Sigmoid colon (tissue), 4 donors: ENCODE measurements at regions not wholly inside any gene's neighbourhood (a gene's known extent, or its start where the extent isn't known, plus 50 kb on each side); places are given as distances from the start of the nearest gene placed in this dataset.

Experiments
- EP300 ChIP-seq, 4 donors: sonication (generic); formaldehyde crosslinking; IDR thresholded peaks; one replicate each; pipeline ENCODE4 v1.6.1; 2017; ENCODE audit warnings: antibody characterized with exemption in 4 of 4
- POLR2A ChIP-seq, 2 donors: fragments of 450-650 bp; IDR thresholded peaks; one replicate each; pipeline ENCODE4 v1.6.1; 2016; ENCODE audit warnings: antibody characterized with exemption in 2 of 2, mild to moderate bottlenecking in 2 of 2, moderate library complexity in 2 of 2
- POLR2AphosphoS5 ChIP-seq, 4 donors: sonication (generic); formaldehyde crosslinking; IDR thresholded peaks; one replicate each; pipeline ENCODE4 v1.6.1; 2017; ENCODE audit warnings: antibody characterized with exemption in 4 of 4
- TF ChIP-seq, protein P1 (sequence below), 4 experiments: fragments of 450-650 bp in 3 of 4; fragments of 200-600 bp in 1 of 4; IDR thresholded peaks; one replicate each; pipeline ENCODE4 v1.5.1; 2016 to 2019; ENCODE audit warnings: antibody characterized with exemption in 4 of 4, mild to moderate bottlenecking in 3 of 4, moderate library complexity in 2 of 4

- TF ChIP-seq, protein P1, sequence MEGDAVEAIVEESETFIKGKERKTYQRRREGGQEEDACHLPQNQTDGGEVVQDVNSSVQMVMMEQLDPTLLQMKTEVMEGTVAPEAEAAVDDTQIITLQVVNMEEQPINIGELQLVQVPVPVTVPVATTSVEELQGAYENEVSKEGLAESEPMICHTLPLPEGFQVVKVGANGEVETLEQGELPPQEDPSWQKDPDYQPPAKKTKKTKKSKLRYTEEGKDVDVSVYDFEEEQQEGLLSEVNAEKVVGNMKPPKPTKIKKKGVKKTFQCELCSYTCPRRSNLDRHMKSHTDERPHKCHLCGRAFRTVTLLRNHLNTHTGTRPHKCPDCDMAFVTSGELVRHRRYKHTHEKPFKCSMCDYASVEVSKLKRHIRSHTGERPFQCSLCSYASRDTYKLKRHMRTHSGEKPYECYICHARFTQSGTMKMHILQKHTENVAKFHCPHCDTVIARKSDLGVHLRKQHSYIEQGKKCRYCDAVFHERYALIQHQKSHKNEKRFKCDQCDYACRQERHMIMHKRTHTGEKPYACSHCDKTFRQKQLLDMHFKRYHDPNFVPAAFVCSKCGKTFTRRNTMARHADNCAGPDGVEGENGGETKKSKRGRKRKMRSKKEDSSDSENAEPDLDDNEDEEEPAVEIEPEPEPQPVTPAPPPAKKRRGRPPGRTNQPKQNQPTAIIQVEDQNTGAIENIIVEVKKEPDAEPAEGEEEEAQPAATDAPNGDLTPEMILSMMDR (IDR thresholded peaks at IDR 0.05) = no peak
- TF ChIP-seq POLR2AphosphoS5 (IDR thresholded peaks at IDR 0.05) (no peak), POLR2A (IDR thresholded peaks at IDR 0.05) (no peak), EP300 (IDR thresholded peaks at IDR 0.05) (no peak)
These were observed 308.5 kb upstream of the ARRDC3 start for GRCh38 chr5:91691592-91691991.
